K562 (cell line): ENCODE measurements at regions not wholly inside any gene's neighbourhood (a gene's known extent, or its start where the extent isn't known, plus 50 kb on each side); places are given as distances from the start of the nearest gene placed in this dataset.

Source experiments
- ATAC-seq: fragments of 200-7000 bp; cut with Tn5 transposase; 3 replicates; pipeline ENCODE4 v1.9.1; 2020; ENCODE audit warnings: moderate library complexity
- BruUV-seq: library from RNA; stranded (reverse); fragments of 400-500 nt; replicated peaks from 2 replicates; lab custom pipeline; 2021; lab: Mats Ljungman, UMichigan
- CTCF ChIA-PET: fragments of 300-600 bp; formaldehyde crosslinking; extraction: SDS; loops from one replicate; lab custom pipeline; 2021; ENCODE audit warnings: low intra/inter-chr PET ratio; lab: Yijun Ruan, JAX
- POLR2A ChIA-PET: fragments of 300-600, 350-650 bp; sonication (Branson Sonifier 250); formaldehyde crosslinking; extraction: SDS; loops from one replicate; lab custom pipeline; 2021; ENCODE audit warnings: antibody characterized with exemption, inconsistent platforms; lab: Yijun Ruan, JAX
- DNase-seq, 4 experiments: peaks; one replicate each; pipeline versions ENCODE4 v3.0.0 to v3.0.0-alpha.2; 2011 to 2018; ENCODE audit warnings: low spot score in 3 of 4, mixed read lengths in 3 of 4; ENCODE audit errors: extremely low read depth in 1 of 4
- FAIRE-seq: peaks from 2 replicates; lab custom pipeline; 2011; peaks lifted over from hg19 to GRCh38; lab: Jason Lieb, UNC
- H2AFZ ChIP-seq: 2 replicates; pipeline ENCODE4 v1.6.0; 2011; ENCODE audit warnings: low read depth, low read length, control low read depth, inconsistent platforms
- H3K27ac ChIP-seq: fragments of 200-600 bp; 3 replicates; pipeline ENCODE4 v1.8.0; 2011; ENCODE audit warnings: low read depth, mild to moderate bottlenecking, control low read depth, inconsistent platforms, low read length, moderate library complexity, mixed read lengths; ENCODE audit errors: extremely low read depth
- H3K27me3 ChIP-seq, 2 experiments: fragments of 300-600 bp in 1 of 2; 2 replicates in 1 of 2; 3 replicates in 1 of 2; pipeline versions ENCODE4 v1.6.0 to v1.8.0; 2011; ENCODE audit warnings: inconsistent platforms in 2 of 2, low read length in 2 of 2, mild to moderate bottlenecking in 1 of 2, mixed read lengths in 1 of 2, moderate library complexity in 1 of 2; ENCODE audit not compliant: control insufficient read depth in 2 of 2, insufficient read depth in 2 of 2
- H3K36me3 ChIP-seq: fragments of 300-600 bp; 3 replicates; pipeline ENCODE4 v1.8.0; 2011; ENCODE audit warnings: mild to moderate bottlenecking, low read length, inconsistent platforms; ENCODE audit not compliant: control insufficient read depth, insufficient read depth
- H3K4me1 ChIP-seq, 2 experiments: fragments of 200-600 bp in 1 of 2; replicated peaks in 1 of 2; 2 replicates in 1 of 2; 3 replicates in 1 of 2; pipeline versions ENCODE4 v1.5.1 to v1.8.0; 2011; ENCODE audit warnings: inconsistent platforms in 2 of 2, low read length in 2 of 2, mild to moderate bottlenecking in 1 of 2, mixed read lengths in 1 of 2, moderate library complexity in 1 of 2; ENCODE audit not compliant: control insufficient read depth in 2 of 2, insufficient read depth in 2 of 2
- H3K4me2 ChIP-seq: 2 replicates; pipeline ENCODE4 v1.6.1; 2011; ENCODE audit warnings: low read length, control low read depth, inconsistent platforms, mixed read lengths; ENCODE audit not compliant: insufficient read depth
- H3K4me3 ChIP-seq: fragments of 200-600 bp; sonication (generic), shearing (Covaris generic); 2 replicates; pipeline ENCODE4 v1.5.1; 2016; ENCODE audit warnings: control low read depth, inconsistent platforms
- H3K79me2 ChIP-seq: fragments of 200-600 bp; 3 replicates; pipeline ENCODE4 v1.8.0; 2011; ENCODE audit warnings: low read length, inconsistent platforms; ENCODE audit not compliant: control insufficient read depth, insufficient read depth
- H3K9ac ChIP-seq, 2 experiments: 2 replicates each; pipeline versions ENCODE4 v1.6.0 to v1.6.1; 2011; ENCODE audit warnings: low read depth in 2 of 2, low read length in 2 of 2, control low read depth in 1 of 2, inconsistent platforms in 1 of 2, mild to moderate bottlenecking in 1 of 2, mixed read lengths in 1 of 2; ENCODE audit not compliant: insufficient read depth in 1 of 2
- H3K9me1 ChIP-seq: one replicate; pipeline ENCODE4 v1.6.0; 2011; ENCODE audit warnings: inconsistent platforms, mild to moderate bottlenecking, low read length, moderate library complexity; ENCODE audit not compliant: control insufficient read depth, insufficient read depth
- H3K9me3 ChIP-seq: replicated peaks from 2 replicates; pipeline ENCODE4 v1.5.1; 2011; ENCODE audit warnings: low read depth, low read length, inconsistent platforms; ENCODE audit not compliant: control insufficient read depth, insufficient read depth
- H4K20me1 ChIP-seq: replicated peaks from 2 replicates; pipeline ENCODE4 v1.6.1; 2011; ENCODE audit warnings: low read length, inconsistent platforms, mixed read lengths; ENCODE audit not compliant: control insufficient read depth, insufficient read depth
- NCOA1 ChIP-seq: fragments of 450-650 bp; IDR thresholded peaks from 2 replicates; pipeline ENCODE4 v1.6.1; 2016; ENCODE audit warnings: low read depth
- SMAD1 ChIP-seq: fragments of 150-350 bp; IDR thresholded peaks from 2 replicates; pipeline ENCODE4 v1.6.1; 2014; ENCODE audit warnings: low read length, low read depth; ENCODE audit not compliant: partially characterized antibody
- TEAD2 ChIP-seq: fragments of 450-650 bp; IDR thresholded peaks from 2 replicates; pipeline ENCODE4 v1.6.1; 2016; ENCODE audit warnings: missing genetic modification characterization, control low read depth, missing compliant biosample characterization
- TRIM24 ChIP-seq, 2 experiments: fragments of 450-650 bp; IDR thresholded peaks; 2 replicates each; pipeline ENCODE4 v1.6.1; 2016
- ZNF311 ChIP-seq: fragments of 250-450 bp; sonication (Bioruptor Pico); IDR thresholded peaks from 2 replicates; pipeline ENCODE4 v1.4.0; 2020; ENCODE audit warnings: mild to moderate bottlenecking, moderate library complexity
- ZNF695 ChIP-seq: fragments of 450-650 bp; formaldehyde crosslinking; IDR thresholded peaks from 2 replicates; pipeline ENCODE4 v1.4.0; 2020; ENCODE audit warnings: mild to moderate bottlenecking, moderate library complexity
- WGBS: fragments of 100-300 bp; shearing (Covaris generic); methylation state at CpG from one replicate; pipeline ENCODE4 v1.1.6; 2016; ENCODE audit warnings: low coverage, mixed read lengths; ENCODE audit not compliant: insufficient coverage; ENCODE audit errors: missing lambda C conversion rate; 5-methylcytosine and 5-hydroxymethylcytosine counted together
- in situ Hi-C: fragments of 300-500 bp; cut with MboI; formaldehyde crosslinking; loops from 4 replicates; pipeline ENCODE4 v1.15.0; 2018; ENCODE audit warnings: inconsistent platforms, mixed read lengths
- intact Hi-C: fragments of 100-400 bp; cut with micrococcal nuclease; formaldehyde crosslinking; loops from 2 replicates; pipeline ENCODE4 v1.14.2; 2022
- TF ChIP-seq, protein P1 (sequence below): sonication (generic); IDR thresholded peaks from 2 replicates; pipeline ENCODE4 v1.6.1; 2016
- TF ChIP-seq, protein P2 (sequence below): fragments of 250-450 bp; sonication (Bioruptor Pico); IDR thresholded peaks from 2 replicates; pipeline ENCODE4 v1.8.0; 2021; ENCODE audit warnings: moderate library complexity, mild to moderate bottlenecking, inconsistent platforms
- TF ChIP-seq, protein P3 (sequence below): fragments of 250-450 bp; sonication (Bioruptor Pico); IDR thresholded peaks from 2 replicates; pipeline ENCODE4 v1.5.0; 2021; ENCODE audit warnings: mild to moderate bottlenecking, borderline replicate concordance
- TF ChIP-seq, protein P4 (sequence below): fragments of 200-400 bp; formaldehyde crosslinking; IDR thresholded peaks from 2 replicates; pipeline ENCODE4 v1.6.1; 2017; ENCODE audit warnings: mild to moderate bottlenecking, low read depth, low read length, moderate library complexity
- TF ChIP-seq, protein P5 (sequence below), 3 experiments: fragments of 200-800 bp in 1 of 3; fragments of 250-450 bp in 1 of 3; fragments of 450-650 bp in 1 of 3; sonication (Bioruptor Pico) in 1 of 3; sonication (Bioruptor generic) in 1 of 3; formaldehyde crosslinking in 1 of 3; IDR thresholded peaks; 2 replicates each; pipeline versions ENCODE4 v1.6.1 to v1.8.0; 2016 to 2022; ENCODE audit warnings: mild to moderate bottlenecking in 2 of 3, missing genetic modification characterization in 2 of 3, missing compliant biosample characterization in 1 of 3, moderate library complexity in 1 of 3
- TF ChIP-seq, protein P6 (sequence below): fragments of 450-650 bp; IDR thresholded peaks from 2 replicates; pipeline ENCODE4 v1.6.1; 2017; ENCODE audit warnings: mild to moderate bottlenecking, moderate library complexity

DNA sequence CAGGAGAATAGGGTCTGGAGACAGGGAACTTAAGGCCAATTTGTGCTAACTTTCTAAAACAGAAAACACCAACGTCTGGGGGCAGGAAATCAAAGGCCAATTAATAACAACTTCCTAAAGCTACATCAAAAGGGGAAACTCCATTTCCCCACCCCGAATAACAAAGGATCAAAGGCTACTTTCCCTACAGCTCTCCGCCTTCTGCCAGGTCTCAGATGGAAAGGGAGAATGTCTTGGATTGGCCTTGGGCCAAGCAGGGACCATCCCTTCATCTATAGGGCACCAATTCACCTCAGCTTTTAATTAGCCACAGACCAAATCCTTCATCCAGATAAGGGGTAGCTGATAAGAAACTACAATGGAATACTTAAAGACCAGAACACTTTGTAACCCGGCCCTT, 116.9 kb upstream of the ZKSCAN2 start:
- no peaks in the 10 kb centered on the region for H3K27me3 ChIP-seq
- no peak overlapping the region for H2AFZ ChIP-seq
- no peaks in the 10 kb centered on the region for H3K4me1 ChIP-seq
- H3K4me3 ChIP-seq: no peak overlapping the region
- H3K4me2 ChIP-seq: no peak overlapping the region
- H4K20me1 ChIP-seq: no peaks in the 10 kb centered on the region
- no peaks in the 10 kb centered on the region for H3K9me1 ChIP-seq
- in situ Hi-C loops: no loop called here
- BruUV-seq: no TSS peak
- H3K79me2 ChIP-seq: no peaks in the 10 kb centered on the region
- intact Hi-C loops: loop anchor here (5.0 kb wide), 1 partner anchor 142 kb away; no protein-coding TSS in a partner anchor
- ChIA-PET POLR2A (no interaction called here), CTCF (no interaction called here)
- H3K9me3 ChIP-seq: no peaks in the 10 kb centered on the region
- ATAC-seq: no peak
- FAIRE-seq: no peak
- H3K36me3 ChIP-seq: no peaks in the 10 kb centered on the region
- no peak overlapping the region for H3K27ac ChIP-seq
- 1% methylated on average over 4 of the region's 4 CpGs for whole genome bisulfite sequencing
- no peak for DNase-seq
- no peak overlapping the region for H3K9ac ChIP-seq
- TF ChIP-seq, protein P1, sequence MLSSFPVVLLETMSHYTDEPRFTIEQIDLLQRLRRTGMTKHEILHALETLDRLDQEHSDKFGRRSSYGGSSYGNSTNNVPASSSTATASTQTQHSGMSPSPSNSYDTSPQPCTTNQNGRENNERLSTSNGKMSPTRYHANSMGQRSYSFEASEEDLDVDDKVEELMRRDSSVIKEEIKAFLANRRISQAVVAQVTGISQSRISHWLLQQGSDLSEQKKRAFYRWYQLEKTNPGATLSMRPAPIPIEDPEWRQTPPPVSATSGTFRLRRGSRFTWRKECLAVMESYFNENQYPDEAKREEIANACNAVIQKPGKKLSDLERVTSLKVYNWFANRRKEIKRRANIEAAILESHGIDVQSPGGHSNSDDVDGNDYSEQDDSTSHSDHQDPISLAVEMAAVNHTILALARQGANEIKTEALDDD: no peak
- no peak for TF ChIP-seq SMAD1
- TF ChIP-seq, protein P2, sequence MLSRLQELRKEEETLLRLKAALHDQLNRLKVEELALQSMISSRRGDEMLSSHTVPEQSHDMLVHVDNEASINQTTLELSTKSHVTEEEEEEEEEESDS (CRISPR knock-in tag): no peak
- no peak for TF ChIP-seq ZNF695 (CRISPR knock-in tag)
- no peak for TF ChIP-seq NCOA1
- TF ChIP-seq TEAD2: no peak
- TF ChIP-seq, protein P3, sequence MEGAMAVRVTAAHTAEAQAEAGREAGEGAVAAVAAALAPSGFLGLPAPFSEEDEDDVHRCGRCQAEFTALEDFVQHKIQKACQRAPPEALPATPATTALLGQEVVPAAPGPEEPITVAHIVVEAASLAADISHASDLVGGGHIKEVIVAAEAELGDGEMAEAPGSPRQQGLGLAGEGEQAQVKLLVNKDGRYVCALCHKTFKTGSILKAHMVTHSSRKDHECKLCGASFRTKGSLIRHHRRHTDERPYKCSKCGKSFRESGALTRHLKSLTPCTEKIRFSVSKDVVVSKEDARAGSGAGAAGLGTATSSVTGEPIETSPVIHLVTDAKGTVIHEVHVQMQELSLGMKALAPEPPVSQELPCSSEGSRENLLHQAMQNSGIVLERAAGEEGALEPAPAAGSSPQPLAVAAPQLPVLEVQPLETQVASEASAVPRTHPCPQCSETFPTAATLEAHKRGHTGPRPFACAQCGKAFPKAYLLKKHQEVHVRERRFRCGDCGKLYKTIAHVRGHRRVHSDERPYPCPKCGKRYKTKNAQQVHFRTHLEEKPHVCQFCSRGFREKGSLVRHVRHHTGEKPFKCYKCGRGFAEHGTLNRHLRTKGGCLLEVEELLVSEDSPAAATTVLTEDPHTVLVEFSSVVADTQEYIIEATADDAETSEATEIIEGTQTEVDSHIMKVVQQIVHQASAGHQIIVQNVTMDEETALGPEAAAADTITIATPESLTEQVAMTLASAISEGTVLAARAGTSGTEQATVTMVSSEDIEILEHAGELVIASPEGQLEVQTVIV (CRISPR knock-in tag): no peak
- TF ChIP-seq, protein P4, sequence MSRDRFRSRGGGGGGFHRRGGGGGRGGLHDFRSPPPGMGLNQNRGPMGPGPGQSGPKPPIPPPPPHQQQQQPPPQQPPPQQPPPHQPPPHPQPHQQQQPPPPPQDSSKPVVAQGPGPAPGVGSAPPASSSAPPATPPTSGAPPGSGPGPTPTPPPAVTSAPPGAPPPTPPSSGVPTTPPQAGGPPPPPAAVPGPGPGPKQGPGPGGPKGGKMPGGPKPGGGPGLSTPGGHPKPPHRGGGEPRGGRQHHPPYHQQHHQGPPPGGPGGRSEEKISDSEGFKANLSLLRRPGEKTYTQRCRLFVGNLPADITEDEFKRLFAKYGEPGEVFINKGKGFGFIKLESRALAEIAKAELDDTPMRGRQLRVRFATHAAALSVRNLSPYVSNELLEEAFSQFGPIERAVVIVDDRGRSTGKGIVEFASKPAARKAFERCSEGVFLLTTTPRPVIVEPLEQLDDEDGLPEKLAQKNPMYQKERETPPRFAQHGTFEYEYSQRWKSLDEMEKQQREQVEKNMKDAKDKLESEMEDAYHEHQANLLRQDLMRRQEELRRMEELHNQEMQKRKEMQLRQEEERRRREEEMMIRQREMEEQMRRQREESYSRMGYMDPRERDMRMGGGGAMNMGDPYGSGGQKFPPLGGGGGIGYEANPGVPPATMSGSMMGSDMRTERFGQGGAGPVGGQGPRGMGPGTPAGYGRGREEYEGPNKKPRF: no peak
- no peak for TF ChIP-seq TRIM24 (IDR thresholded peaks at IDR 0.05)
- TF ChIP-seq, protein P5, sequence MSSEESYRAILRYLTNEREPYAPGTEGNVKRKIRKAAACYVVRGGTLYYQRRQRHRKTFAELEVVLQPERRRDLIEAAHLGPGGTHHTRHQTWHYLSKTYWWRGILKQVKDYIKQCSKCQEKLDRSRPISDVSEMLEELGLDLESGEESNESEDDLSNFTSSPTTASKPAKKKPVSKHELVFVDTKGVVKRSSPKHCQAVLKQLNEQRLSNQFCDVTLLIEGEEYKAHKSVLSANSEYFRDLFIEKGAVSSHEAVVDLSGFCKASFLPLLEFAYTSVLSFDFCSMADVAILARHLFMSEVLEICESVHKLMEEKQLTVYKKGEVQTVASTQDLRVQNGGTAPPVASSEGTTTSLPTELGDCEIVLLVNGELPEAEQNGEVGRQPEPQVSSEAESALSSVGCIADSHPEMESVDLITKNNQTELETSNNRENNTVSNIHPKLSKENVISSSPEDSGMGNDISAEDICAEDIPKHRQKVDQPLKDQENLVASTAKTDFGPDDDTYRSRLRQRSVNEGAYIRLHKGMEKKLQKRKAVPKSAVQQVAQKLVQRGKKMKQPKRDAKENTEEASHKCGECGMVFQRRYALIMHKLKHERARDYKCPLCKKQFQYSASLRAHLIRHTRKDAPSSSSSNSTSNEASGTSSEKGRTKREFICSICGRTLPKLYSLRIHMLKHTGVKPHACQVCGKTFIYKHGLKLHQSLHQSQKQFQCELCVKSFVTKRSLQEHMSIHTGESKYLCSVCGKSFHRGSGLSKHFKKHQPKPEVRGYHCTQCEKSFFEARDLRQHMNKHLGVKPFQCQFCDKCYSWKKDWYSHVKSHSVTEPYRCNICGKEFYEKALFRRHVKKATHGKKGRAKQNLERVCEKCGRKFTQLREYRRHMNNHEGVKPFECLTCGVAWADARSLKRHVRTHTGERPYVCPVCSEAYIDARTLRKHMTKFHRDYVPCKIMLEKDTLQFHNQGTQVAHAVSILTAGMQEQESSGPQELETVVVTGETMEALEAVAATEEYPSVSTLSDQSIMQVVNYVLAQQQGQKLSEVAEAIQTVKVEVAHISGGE (CRISPR knock-in tag; IDR thresholded peaks at IDR 0.05): no peak
- TF ChIP-seq, protein P6, sequence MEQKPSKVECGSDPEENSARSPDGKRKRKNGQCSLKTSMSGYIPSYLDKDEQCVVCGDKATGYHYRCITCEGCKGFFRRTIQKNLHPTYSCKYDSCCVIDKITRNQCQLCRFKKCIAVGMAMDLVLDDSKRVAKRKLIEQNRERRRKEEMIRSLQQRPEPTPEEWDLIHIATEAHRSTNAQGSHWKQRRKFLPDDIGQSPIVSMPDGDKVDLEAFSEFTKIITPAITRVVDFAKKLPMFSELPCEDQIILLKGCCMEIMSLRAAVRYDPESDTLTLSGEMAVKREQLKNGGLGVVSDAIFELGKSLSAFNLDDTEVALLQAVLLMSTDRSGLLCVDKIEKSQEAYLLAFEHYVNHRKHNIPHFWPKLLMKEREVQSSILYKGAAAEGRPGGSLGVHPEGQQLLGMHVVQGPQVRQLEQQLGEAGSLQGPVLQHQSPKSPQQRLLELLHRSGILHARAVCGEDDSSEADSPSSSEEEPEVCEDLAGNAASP: no peak
- TF ChIP-seq ZNF311 (CRISPR knock-in tag): no peak
